D341Med (cell line): ENCODE measurements at regions not wholly inside any gene's neighbourhood (a gene's known extent, or its start where the extent isn't known, plus 50 kb on each side); places are given as distances from the start of the nearest gene placed in this dataset.
"Not testable (repeated sequence)": the region's sequence is repeated elsewhere in the genome, so short reads cannot be mapped to it uniquely, and the experiment has no call there.

Experiments
- DNase-seq: peaks from one replicate; pipeline ENCODE4 v3.0.0; 2012; ENCODE audit warnings: low spot score

DNA sequence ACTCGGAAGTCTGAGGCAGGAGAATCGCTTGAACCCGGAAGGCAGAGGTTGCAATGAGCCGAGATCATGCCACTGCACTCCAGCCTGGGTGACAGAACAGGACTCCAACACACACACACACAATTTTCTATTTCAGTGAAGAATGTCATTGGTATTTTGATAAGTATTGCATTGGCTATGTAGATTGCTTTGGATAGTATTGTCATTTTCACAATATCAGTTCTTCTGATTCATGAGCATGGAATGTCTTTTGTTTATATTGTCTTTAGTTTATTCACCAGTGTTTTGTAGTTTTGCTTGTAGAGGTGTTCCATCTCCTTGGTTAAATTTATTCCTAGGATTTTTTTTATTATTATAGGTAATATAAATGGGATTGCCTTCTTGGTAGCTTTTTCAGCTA, 693.4 kb upstream of the SYT4 start:
- no peak for DNase-seq

DNA sequence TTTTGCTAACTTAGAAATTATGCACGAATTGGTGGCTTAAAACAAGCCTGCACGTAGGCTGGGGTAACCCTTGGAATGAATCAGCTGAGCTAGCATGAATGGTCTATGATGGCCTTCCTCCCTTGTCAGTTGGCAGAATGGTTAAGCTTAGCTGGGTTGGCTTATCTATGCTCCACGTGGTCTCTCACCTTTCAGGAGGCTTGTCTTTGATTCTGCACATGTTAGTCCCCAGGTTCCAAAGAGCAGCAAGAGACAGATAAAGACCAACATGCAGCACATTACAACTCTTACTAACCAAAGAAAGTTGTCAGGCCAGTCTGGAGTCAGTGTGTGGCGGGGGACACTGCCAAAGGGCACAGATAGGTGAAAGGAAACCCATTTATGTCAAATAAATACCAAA, 700.9 kb upstream of the SYT4 start:
- no peak for DNase-seq

DNA sequence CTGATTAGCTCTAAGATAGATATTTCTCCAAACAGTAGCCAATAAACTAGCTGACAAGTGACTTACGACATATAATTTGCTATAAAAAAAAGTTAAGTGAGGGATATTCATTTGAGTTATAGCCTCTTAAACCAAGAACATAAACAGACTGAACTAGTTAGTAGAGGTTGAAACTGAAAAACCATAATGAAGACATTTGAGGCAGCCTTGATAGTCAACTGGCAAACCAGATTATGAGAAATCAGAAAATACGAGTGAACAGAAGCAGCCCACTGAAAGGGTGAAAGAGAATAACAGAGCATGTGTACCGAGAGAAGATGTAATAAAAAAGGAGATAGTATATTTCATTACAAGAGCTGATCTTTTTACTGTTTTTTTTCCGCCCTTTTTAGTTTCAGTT, 698.1 kb upstream of the SETBP1 start:
- DNase-seq = no peak

DNA sequence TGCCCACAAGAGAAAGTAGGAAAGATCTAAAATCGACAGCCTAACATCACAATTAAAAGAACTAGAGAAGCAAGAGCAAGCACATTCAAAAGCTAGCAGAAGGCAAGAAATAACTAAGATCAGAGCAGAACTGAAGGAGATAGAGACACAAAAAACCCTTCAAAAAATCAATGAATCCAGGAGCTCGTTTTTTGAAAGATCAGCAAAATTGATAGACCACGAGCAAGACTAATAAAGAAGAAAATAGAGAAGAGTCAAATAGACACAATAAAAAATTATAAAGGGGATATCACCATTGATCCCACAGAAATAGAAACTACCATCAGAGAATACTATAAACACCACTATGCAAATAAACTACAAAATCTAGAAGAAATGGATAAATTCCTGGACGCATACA, 693.6 kb upstream of the SETBP1 start:
- DNase-seq = not testable (repeated sequence)

DNA sequence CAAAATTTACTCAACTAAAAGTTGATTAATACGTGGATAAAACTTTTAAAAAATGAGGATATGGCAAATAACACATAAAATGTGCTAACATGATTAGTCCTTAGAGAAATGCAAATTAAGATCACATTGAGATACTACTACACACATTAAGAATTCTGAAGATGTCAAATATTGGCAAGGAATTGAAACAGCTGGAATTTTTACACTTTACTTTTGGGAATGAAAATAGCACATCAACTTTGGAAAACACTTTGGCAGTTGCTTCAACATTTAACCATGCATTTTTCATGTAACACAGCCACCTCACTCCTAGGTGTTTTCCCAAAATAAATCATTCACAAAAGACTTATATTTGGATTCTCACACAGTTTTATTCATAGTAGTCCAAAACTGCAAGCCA, 687.9 kb upstream of the SETBP1 start:
- DNase-seq = no peak

DNA sequence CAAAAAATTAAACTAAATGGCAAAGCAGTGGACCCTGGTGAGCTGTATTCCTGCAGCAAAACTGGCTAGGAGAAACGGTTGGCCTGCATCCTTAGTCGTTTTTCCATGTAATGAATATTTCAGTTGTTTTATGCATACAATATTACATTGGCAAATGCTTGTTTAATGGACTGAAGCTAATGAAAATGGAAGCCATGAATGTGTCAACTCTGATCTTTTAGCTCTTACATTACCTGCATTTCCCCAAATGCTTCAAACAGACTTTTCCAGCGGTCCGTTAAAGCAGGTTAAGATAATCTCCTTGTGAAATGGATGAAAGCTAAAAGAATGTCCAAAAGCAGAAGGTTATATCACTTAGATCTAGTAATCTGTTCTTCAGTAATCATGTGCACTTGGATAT, 686.3 kb upstream of the SETBP1 start:
- no peak for DNase-seq

DNA sequence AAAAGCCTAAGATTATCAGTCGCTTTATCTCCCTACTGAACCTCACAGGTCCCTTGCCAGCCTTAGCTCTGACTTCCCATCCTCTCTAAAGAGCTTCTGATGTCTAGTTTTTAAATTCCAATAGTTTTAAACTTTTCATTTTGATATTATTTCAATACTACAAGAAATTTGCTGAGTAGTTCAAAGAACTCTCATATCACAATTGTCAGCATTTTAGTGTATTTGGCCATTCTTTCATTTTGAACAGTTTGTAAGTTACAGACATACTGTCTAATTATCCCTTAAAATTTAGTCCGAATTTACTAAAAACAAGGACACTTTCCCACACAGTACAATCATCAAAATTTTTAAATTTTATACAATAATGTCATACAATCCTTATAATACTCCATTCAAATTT, 666.8 kb upstream of the SETBP1 start:
- DNase-seq = no peak

DNA sequence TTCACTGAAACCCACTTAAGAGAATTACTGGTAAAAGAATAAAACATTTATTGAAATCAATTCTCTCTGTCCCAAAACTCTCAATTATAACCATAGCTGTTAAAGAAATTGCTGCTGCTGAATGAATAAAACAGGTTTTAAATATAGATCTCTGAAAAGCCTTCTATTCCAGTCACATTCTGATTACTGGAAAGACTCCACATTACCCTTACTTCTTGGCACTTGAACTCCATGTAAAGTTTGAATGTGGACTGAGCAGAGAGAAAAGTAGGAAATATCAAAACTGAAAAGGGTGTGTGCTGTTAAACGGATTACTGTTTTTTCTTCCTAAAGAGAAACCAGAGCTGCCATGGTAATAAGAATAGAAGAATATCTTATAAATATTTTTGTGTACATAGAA, 655.3 kb upstream of the SETBP1 start:
- DNase-seq = no peak

DNA sequence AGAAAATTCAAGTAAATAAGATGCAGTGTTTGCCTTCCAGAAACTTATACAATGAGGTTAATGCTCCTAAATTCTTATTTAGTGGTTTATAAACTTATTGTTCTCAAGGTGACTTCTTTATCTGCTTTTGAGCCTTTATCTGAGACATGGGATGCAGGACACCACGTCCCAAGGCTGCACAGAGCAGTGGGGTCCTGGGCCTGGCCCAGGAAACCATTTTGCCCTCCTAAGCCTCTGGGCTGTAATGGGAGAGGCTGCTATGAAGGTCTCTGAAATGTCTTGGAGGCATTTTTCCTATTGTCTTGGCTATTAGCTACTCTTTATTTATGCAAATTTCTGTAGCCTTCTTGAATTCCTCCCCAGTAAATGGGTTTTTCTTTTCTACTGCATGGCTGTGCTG, 652.6 kb upstream of the SETBP1 start:
- no peak for DNase-seq

DNA sequence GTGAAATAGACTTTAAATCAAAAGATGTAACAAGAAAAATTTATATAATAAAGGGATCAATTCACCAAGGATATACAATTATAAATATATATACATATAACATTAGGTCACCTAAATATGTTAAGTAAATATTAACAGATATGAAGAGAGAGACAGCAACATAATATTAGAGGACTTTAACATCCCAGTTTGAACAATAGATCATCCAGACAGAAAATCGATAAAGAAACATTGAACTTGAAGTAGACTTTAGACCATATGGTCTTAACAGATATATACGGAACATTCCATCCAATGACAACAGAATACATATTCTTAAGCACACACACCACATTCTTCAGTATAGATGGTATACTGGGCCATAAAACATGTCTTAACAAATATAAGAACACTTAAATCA, 649.6 kb upstream of the SETBP1 start:
- DNase-seq = no peak

DNA sequence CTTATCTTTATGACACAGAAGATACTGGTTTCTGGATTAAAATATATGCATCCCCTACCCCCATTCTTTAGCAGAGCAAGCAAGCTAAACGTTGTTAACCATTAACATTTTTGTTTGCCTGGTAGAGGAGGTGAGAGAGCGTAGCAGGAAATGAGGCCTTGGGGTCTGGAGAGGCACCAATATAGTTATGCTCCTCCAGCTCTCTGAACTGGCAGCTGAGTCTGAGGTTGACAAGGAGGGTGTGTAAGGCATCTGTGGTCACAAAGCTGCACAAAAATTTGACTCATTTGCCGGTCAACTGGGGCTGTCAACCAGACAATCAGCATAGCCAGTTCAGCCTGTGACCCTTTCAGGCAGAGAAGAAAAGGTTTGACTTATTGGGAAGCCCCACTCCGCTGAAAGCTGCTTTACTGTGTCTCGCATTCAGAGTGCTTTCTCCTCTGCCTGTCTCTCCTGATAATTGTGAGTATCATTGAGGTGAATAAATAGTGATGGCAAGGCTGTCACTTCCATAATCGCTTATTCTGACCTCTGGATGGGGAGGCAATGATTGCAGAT, 647.5 kb upstream of the SETBP1 start:
- DNase-seq = no peak

DNA sequence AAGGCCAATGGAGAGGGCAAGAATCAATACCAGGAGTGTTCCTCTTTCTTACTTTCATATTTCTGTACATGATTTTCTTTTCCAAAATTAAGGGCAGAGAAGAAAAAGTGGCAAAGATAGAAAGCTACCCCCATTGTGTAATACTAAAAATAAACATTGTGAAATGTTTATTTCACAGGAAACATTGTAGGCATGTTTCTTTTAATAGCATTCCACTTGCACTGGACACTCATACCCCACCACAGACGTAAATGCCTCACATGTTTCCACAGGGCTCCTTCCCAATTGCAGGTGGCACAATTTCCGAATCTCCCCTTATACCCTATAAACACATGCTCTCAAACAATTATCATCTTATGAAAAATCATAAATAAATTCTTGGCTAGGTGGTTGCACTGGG, 645.1 kb upstream of the SETBP1 start:
- no peak for DNase-seq

DNA sequence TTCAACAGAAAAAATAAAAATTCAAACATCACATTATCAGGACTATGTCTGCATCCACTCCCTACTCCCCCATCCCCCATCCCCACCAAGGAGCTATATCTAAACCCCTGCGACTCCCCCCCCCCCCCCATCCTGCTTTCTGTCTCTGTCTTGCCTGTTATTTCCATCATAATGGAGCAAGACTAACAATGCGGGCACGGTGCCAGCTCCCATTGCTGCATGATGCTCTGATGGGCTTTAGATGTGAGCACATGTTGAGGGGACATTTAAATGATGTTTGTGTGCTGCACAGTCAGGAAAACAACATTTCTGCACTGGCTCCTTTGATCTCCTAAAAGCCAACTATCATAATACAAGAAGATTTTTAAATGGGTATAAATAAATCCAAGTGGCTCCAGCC, 644.2 kb upstream of the SETBP1 start:
- DNase-seq = no peak

DNA sequence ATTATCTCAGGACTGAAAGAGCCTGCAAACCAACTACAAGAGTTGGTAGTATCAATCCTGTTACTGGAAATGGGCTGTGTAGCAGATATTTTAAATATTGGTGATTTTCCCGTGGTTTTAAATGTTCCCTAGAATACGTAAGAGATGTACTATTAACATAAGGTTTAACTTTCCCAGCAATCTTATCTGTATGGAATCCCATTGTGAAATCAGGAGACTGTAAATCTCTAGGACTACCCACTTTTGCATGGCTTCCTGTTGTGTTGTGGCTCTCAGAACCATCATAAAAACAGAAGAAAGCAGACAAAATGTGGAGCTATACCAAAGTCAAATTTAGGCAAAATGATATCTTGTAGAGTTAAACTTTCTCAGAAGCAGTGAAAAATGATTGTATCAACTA, 641.5 kb upstream of the SETBP1 start:
- no peak for DNase-seq

DNA sequence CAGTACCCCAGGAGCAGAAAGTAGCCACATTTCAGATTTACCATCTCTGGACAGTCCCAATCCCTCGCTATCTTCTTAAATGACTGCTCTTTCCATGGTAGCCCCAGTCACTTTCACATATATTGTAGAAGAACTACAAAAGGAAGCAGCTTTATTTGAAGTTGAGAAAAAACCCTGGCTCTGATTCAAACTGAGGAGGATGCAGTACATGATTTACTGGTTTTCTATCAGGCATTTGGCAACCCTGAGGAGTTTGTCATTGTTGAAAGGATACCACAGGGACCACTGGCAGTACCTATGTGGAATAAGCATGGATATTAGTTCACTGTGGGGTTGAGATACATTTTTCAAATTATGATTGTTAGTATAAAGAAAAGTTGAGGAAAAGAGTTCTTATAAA, 640.9 kb upstream of the SETBP1 start:
- no peak for DNase-seq

DNA sequence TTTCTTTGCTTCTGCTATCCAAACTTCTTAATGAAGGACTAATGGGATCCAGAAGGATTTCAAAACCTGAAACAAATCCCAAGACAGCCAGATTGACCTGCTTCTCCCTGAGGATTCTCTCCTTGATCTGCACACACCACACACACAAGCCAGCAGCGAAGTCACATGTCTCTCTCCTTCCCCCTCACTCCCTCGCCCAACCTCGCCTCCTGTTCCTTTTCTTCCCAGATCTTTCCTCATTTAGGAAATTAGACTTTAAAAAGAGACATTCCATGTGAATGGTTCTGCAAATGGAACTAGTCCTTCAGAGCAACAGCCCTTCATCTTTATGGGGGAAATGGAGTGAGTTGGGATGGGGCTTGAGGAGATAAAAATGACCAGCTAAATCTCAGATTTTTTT, 639.1 kb upstream of the SETBP1 start:
- DNase-seq = no peak

DNA sequence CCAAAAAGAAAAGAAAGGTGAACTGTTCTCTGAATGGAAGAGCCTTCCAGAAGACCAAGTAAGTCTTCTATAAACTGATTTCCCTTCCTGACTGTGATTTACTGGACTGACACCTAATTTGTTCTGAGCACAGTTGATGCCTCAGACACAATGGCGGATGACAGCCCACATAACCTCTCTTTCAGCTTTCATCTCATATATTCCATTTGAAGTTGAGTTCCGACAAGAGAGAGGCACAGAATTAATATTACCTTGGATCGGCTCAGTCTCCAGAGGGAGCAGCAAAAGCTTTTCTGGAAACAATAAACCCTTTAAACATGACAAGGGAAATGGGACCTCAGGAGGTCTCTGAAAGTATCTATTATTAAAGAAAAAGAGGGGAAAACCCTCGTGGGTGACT, 638.7 kb upstream of the SETBP1 start:
- no peak for DNase-seq

DNA sequence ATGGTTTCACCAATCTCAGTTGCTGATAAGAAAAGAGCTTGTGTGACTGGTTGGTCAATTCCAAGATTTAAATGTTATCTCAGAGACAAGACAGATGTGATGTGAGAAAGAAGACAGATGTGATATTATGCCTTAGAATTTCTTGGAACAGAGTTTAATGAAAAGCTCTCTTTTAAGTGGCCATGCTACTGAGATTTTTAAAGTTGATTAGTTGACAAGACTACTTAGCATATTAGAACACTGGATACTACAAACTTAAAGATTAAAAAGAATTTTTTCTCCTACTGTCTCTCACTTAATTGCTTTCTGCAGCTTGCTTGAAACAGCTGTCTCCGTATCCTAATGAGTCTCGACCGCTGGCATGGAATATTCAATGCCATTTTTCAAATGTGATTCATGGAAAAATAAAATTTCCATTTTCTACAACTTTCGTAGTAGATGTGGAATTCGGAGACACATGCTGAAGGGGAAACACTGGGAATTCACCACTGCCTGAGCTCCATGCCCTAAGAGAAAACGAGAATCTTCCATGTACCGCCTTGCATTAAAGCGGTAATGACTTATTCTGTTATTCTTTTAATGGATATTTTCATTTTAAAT, 634.2 kb upstream of the SETBP1 start:
- no peak for DNase-seq

DNA sequence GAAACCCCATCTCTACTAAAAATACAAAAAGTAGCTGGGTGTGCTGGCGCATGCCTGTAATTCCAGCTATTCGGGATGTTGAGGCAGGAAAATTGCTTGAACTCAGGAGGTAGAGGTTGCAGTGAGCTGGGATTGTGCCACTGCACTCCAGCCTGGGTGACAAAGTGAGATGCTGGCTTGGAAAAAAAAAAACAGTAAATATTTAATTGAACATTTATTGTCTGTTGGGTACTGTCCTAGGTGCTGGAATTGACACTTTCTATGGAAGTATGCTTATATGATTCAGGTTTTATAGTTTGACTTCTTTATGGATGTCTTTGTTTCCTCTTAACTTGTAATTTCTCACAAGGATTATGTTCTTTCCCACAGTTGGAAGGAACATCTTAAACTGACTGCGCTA, 633.1 kb upstream of the SETBP1 start:
- no peak for DNase-seq

DNA sequence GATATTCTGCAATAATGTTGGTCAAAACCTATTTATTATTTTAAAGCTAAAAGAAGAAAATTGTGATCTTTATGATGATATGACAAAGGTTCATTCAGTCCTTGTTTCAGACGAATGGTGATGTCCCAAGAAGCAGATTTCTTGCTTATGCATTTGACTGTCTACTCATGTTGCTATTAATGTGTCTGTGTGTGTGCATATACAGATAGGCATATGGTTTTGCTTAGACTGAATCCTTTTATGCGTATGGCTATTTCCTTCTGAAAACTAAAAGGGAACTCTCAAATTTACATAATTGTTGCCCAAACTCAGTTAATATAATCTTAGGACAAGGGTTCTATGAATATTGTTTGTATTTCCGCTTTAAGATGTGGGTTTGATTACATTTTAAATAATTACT, 632.3 kb upstream of the SETBP1 start:
- DNase-seq = no peak

DNA sequence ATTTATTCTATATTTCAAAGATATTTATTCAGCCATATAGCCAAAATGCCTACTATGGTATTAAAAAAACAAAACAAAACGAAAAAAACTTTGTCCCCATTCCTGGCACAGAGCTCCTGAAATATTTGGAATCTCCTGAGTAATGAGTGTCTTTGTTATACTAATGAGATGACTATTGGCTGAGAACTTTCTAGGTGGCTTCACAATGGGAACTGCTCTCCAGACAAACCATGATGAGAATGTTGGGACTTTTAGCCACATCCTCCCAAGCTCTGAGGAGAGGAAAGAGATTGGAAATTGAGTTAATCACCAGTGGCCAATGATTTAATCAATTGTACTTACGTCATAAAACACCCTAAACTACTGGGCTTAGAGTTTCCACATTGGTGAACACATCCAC, 631.8 kb upstream of the SETBP1 start:
- DNase-seq = no peak

DNA sequence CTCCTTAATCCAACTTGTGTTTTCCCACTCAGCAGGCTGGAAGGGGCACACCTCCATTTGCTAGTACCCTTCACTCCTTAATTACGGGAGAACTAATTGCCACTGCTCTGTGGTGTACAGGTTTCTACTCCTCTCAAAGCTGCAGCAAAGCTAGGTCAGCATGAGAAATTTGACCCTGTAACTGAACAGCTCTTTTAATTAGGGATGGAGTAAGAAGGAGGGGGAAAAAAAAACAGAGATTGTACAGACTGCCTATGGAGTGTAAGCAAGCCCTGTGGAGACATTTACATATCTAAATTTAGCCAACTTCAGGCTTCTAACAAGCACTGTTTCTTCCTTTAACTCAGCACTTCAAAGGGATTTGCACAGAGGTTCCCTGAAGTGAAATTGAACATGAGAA, 629.7 kb upstream of the SETBP1 start:
- no peak for DNase-seq

DNA sequence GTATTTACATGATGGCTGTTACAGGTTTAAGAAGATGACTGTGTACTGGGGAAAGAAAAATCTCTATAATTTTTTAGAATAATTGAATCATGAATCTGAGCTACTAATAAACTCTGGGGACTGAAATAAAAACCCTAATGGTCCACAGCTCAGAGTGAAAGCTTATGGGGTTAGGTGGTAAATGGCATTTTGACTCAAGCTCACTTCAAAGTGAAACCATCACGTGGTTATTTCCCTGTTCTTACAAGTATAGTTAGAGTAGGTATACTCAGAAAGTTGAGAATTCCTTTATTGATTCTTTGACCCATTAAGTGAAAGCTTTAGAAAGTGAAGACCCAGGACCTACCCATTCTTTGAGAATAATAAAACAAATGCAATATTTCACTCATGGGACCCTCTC, 626.2 kb upstream of the SETBP1 start:
- no peak for DNase-seq

DNA sequence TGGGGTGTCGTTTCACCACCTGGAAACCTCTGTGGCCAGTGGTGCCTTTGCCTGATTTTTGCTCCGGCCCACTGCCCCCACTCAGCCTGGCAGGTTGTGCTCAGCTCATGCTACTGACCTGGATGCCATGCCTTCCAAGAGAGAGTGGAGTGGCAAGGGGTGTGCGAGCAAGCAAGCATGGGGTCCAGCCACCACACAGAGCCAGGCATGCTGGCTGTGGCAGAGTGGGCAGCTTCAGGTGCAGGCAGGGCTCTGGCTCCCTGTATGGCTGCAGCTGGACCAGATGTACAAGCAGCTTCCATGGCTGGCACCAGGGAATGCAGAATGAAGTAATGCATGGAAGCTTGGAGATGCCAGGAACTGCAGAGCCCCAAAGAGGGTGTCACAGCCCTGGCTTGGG, 620.5 kb upstream of the SETBP1 start:
- no peak for DNase-seq

DNA sequence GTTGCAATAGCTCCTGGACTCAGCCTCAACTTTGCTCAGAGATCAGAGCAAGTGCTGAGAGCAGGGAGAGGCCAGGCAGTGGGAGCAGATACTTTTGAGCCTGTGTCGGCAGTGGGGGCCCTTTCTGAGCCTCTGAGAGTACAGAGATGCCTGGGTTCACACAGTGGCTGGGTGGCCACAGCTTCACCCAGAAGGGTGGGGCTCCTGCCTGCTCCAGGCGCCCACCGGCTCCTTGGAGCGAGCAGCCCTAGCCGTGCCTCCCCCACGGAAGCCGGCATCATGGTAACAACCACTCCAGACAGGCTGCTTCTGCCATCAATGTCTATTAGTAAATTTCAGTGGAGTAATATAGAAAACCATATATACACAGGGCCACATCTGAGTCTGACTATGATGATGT, 619.2 kb upstream of the SETBP1 start:
- DNase-seq = no peak
